Ishikawa (cell line): ENCODE measurements at regions not wholly inside any gene's neighbourhood (a gene's known extent, or its start where the extent isn't known, plus 50 kb on each side); places are given as distances from the start of the nearest gene placed in this dataset.

ENCODE experiments used
- CREB1 ChIP-seq: IDR thresholded peaks from 2 replicates; pipeline ENCODE4 v1.6.1; 2012; ENCODE audit warnings: low read depth
- TAF1 ChIP-seq: IDR thresholded peaks from 2 replicates; pipeline ENCODE4 v1.6.1; 2012; ENCODE audit warnings: low read depth, mild to moderate bottlenecking
- TEAD4 ChIP-seq: IDR thresholded peaks from 2 replicates; pipeline ENCODE4 v1.6.1; 2012
- YY1 ChIP-seq: IDR thresholded peaks from 2 replicates; pipeline ENCODE4 v1.6.1; 2012; ENCODE audit warnings: low read depth
- TF ChIP-seq, protein P1 (sequence below): IDR thresholded peaks from 2 replicates; pipeline ENCODE4 v1.6.1; 2012
- TF ChIP-seq, protein P2 (sequence below): IDR thresholded peaks from 2 replicates; pipeline ENCODE4 v1.6.1; 2012
- TF ChIP-seq, protein P3 (sequence below): IDR thresholded peaks from 2 replicates; pipeline ENCODE4 v1.6.1; 2012; ENCODE audit warnings: low read depth, mild to moderate bottlenecking

DNA sequence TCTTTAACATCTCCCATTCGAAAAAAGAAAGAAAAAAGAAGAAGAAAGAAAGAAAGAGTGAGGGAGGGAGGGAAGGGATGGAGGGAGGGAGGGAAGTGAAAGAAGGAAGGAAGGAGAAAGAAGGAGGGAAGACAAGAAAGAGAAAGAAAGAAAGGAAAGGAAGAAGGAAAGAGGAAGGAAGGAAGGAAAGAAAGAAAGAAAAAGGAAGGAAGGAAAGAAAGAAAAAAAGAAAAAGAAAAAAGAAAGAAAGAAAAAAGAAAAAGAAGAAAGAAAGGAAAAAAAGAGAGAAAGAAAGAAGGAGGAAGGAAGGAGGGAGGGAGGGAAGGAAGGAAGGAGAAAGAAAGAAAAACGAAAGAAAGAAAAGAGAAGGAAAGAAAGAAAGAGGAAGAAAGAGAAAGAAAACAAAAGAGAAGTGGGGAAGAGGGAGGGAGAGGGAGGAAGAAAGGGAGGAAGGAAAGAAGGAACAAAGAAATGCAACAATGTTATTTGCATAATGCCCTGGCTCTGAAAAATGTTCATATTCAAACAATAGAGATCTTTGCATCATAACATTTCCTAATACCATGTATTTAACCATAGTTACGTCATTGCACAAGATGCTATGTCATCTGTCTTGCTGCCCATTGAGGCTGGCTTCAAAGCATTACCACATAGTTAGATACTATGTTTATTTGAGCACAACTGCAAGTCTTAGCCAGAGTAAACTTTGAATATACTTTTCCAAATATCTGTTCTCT lies 550.6 kb downstream of the DSC3 start:
- TF ChIP-seq TEAD4 = no peak
- no peak for TF ChIP-seq TAF1
- no peak for TF ChIP-seq CREB1
- TF ChIP-seq, protein P1, sequence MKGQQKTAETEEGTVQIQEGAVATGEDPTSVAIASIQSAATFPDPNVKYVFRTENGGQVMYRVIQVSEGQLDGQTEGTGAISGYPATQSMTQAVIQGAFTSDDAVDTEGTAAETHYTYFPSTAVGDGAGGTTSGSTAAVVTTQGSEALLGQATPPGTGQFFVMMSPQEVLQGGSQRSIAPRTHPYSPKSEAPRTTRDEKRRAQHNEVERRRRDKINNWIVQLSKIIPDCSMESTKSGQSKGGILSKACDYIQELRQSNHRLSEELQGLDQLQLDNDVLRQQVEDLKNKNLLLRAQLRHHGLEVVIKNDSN = no peak
- TF ChIP-seq YY1 = no peak
- TF ChIP-seq, protein P2, sequence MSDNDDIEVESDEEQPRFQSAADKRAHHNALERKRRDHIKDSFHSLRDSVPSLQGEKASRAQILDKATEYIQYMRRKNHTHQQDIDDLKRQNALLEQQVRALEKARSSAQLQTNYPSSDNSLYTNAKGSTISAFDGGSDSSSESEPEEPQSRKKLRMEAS = no peak
- TF ChIP-seq, protein P3, sequence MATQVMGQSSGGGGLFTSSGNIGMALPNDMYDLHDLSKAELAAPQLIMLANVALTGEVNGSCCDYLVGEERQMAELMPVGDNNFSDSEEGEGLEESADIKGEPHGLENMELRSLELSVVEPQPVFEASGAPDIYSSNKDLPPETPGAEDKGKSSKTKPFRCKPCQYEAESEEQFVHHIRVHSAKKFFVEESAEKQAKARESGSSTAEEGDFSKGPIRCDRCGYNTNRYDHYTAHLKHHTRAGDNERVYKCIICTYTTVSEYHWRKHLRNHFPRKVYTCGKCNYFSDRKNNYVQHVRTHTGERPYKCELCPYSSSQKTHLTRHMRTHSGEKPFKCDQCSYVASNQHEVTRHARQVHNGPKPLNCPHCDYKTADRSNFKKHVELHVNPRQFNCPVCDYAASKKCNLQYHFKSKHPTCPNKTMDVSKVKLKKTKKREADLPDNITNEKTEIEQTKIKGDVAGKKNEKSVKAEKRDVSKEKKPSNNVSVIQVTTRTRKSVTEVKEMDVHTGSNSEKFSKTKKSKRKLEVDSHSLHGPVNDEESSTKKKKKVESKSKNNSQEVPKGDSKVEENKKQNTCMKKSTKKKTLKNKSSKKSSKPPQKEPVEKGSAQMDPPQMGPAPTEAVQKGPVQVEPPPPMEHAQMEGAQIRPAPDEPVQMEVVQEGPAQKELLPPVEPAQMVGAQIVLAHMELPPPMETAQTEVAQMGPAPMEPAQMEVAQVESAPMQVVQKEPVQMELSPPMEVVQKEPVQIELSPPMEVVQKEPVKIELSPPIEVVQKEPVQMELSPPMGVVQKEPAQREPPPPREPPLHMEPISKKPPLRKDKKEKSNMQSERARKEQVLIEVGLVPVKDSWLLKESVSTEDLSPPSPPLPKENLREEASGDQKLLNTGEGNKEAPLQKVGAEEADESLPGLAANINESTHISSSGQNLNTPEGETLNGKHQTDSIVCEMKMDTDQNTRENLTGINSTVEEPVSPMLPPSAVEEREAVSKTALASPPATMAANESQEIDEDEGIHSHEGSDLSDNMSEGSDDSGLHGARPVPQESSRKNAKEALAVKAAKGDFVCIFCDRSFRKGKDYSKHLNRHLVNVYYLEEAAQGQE = no peak
